ENCODE measurements at regions not wholly inside any gene's neighbourhood (a gene's known extent, or its start where the extent isn't known, plus 50 kb on each side); places are given as distances from the start of the nearest gene placed in this dataset.

- H4K8ac ChIP-seq (ENCODE audit: low read depth in 2 of 2, low read length in 2 of 2): no peak overlapping the region
- no peak overlapping the region for H3K9ac ChIP-seq (ENCODE audit: low read depth, low read length)
- no peaks in the 10 kb centered on the region; the same call in 1 of the 2 replicates for H3K9me1 ChIP-seq (ENCODE audit: insufficient read depth, low read length)
- no peak overlapping the region for H2BK15ac ChIP-seq (ENCODE audit: low read depth, low read length)
- H3K36me3 ChIP-seq (ENCODE audit: control insufficient read depth, insufficient read depth, low read length): no peaks in the 10 kb centered on the region
- in situ Hi-C loops (cut with MboI; ENCODE audit: low sequenced_read_pairs) (no loop called here), intact Hi-C loops (cut with micrococcal nuclease) (no loop called here), dilution Hi-C loops (cut with HindIII; ENCODE audit: low sequenced_read_pairs, unreplicated experiment) (no loop called here)
- H3K4me2 ChIP-seq (ENCODE audit: low read depth, low read length): no peak overlapping the region
- no peak overlapping the region for H3K4me3 ChIP-seq (ENCODE audit: insufficient read depth, low read depth, low read length)
- no peak overlapping the region for H4K91ac ChIP-seq (ENCODE audit: insufficient read depth, low read depth, low read length)
- H2AK5ac ChIP-seq (ENCODE audit: low read depth, low read length): no peak overlapping the region
- no peak overlapping the region for H3K27ac ChIP-seq (ENCODE audit: insufficient read depth, low read length)
- POLR2A ChIA-PET (ENCODE audit: unreplicated experiment): no interaction called here
- TF ChIP-seq ELK1 (IDR thresholded peaks at IDR 0.05; ENCODE audit: borderline replicate concordance, low read depth, low read length) (no peak), RAD21 (IDR thresholded peaks at IDR 0.05; ENCODE audit: low read length) (no peak), USF2 (IDR thresholded peaks at IDR 0.05; ENCODE audit: low read depth, low read length) (no peak), BHLHE40 (IDR thresholded peaks at IDR 0.05; ENCODE audit: low read depth, low read length) (no peak), NFE2L2 (IDR thresholded peaks at IDR 0.05; ENCODE audit: low read depth, low read length) (no peak), MXI1 (IDR thresholded peaks at IDR 0.05; ENCODE audit: borderline replicate concordance, low read depth, low read length) (no peak)
- H2AFZ ChIP-seq (replicated peaks; ENCODE audit: low read length, poor library complexity): no peak overlapping the region
- no peak overlapping the region for H2AK9ac ChIP-seq (replicated peaks; ENCODE audit: low read depth, low read length, poor library complexity)
- H2BK20ac ChIP-seq (ENCODE audit: low read depth, low read length): no peak overlapping the region
- no peaks in the 10 kb centered on the region for H4K20me1 ChIP-seq (ENCODE audit: insufficient read depth, low read length)
- no peaks in the 10 kb centered on the region for H3K9me3 ChIP-seq (ENCODE audit: control insufficient read depth, insufficient read depth, low read length)
- no peak overlapping the region for H3K23ac ChIP-seq (ENCODE audit: low read depth, low read length)
- H3K14ac ChIP-seq (replicated peaks; ENCODE audit: low read depth, low read length): no peak overlapping the region
- H3K4ac ChIP-seq (ENCODE audit: low read depth, low read length): no peak overlapping the region
- H3K56ac ChIP-seq (ENCODE audit: extremely low read depth, insufficient read depth, low read length): no peak overlapping the region
- DNase-seq: no peak
- no peaks in the 10 kb centered on the region for H3K79me1 ChIP-seq (ENCODE audit: low read depth in 1 of 2, low read length in 2 of 2)
- CTCF ChIA-PET: no interaction called here
- no peak for ATAC-seq (ENCODE audit: low read depth)
- H4K5ac ChIP-seq (ENCODE audit: low read depth, low read length): no peak overlapping the region
- no TSS peak for BruUV-seq (replicated peaks)
- H3K27me3 ChIP-seq (ENCODE audit: control insufficient read depth, insufficient read depth, low read length): peaks cover 25% of the 10 kb centered on the region
- H2BK120ac ChIP-seq (ENCODE audit: low read depth, low read length): no peak overlapping the region
- H2BK5ac ChIP-seq (ENCODE audit: low read depth, low read length, poor library complexity, severe bottlenecking): no peak overlapping the region
- H3K18ac ChIP-seq (ENCODE audit: low read depth, low read length): no peak overlapping the region
- H3K4me1 ChIP-seq (ENCODE audit: control insufficient read depth, insufficient read depth, low read length): peaks cover 4% of the 10 kb centered on the region; the same call in 1 of the 2 replicates
- WGBS, 2 experiments (ENCODE audit: extremely low coverage in 2 of 2, insufficient read length in 1 of 2): 67% methylated on average over 2 of the region's 12 CpGs; no CpG with 5 or more reads in 1 of the 2 experiments
Observed at GRCh38 chr9:129381481-129381957, 203.5 kb upstream of the IER5L start.
